CD14-positive monocyte (primary cell): ENCODE measurements at regions not wholly inside any gene's neighbourhood (a gene's known extent, or its start where the extent isn't known, plus 50 kb on each side); places are given as distances from the start of the nearest gene placed in this dataset.

Experiments used
- DNase-seq, 3 donors: peaks; one replicate each; pipeline ENCODE4 v3.0.0-alpha.2; 2011 to 2022
- H2AFZ ChIP-seq: 2 replicates; pipeline ENCODE4 v1.6.0; 2012; ENCODE audit warnings: mild to moderate bottlenecking, low read depth, low read length, inconsistent platforms; ENCODE audit not compliant: insufficient read depth, poor library complexity, severe bottlenecking
- H3K27ac ChIP-seq, 2 donors: 1 replicate in 1 of 2; 2 replicates in 1 of 2; pipeline ENCODE4 v1.5.1; 2012 to 2013; ENCODE audit warnings: low read length in 2 of 2, control low read depth in 1 of 2, inconsistent platforms in 1 of 2, low read depth in 1 of 2, mild to moderate bottlenecking in 1 of 2
- H3K27me3 ChIP-seq, 2 donors: one replicate each; pipeline versions ENCODE4 v1.6.0 to v1.6.1; 2011 to 2013; ENCODE audit warnings: low read length in 2 of 2; ENCODE audit not compliant: control insufficient read depth in 2 of 2, insufficient read depth in 2 of 2
- H3K36me3 ChIP-seq, 2 donors: replicated peaks in 1 of 2; 1 replicate in 1 of 2; 2 replicates in 1 of 2; pipeline versions ENCODE4 v1.5.1 to v1.6.1; 2012 to 2013; ENCODE audit warnings: low read length in 2 of 2, control low read depth in 1 of 2, inconsistent platforms in 1 of 2, mild to moderate bottlenecking in 1 of 2; ENCODE audit not compliant: insufficient read depth in 2 of 2, control insufficient read depth in 1 of 2
- H3K4me1 ChIP-seq, 2 donors: 1 replicate in 1 of 2; 2 replicates in 1 of 2; pipeline versions ENCODE4 v1.5.1 to v1.6.1; 2012 to 2013; ENCODE audit warnings: low read length in 2 of 2, control low read depth in 1 of 2, inconsistent platforms in 1 of 2, mild to moderate bottlenecking in 1 of 2, moderate library complexity in 1 of 2; ENCODE audit not compliant: insufficient read depth in 2 of 2, control insufficient read depth in 1 of 2
- H3K4me2 ChIP-seq: replicated peaks from 2 replicates; pipeline ENCODE3; 2012; ENCODE audit warnings: low read length, moderate library complexity, mild to moderate bottlenecking; ENCODE audit not compliant: poor library complexity, severe bottlenecking; ENCODE audit errors: extremely low read depth
- H3K4me3 ChIP-seq, 3 experiments: fragments of 200-600 bp in 1 of 3; sonication (generic) in 1 of 3; replicated peaks in 1 of 3; 1 replicate in 2 of 3; 2 replicates in 1 of 3; pipeline ENCODE4 v1.5.1; 2011 to 2013; ENCODE audit warnings: low read length in 3 of 3, mild to moderate bottlenecking in 3 of 3, control low read depth in 2 of 3, low read depth in 2 of 3, inconsistent platforms in 1 of 3, moderate library complexity in 1 of 3
- H3K79me2 ChIP-seq: 2 replicates; pipeline ENCODE4 v1.6.0; 2012; ENCODE audit warnings: mild to moderate bottlenecking, control low read depth, inconsistent platforms, low read length, moderate library complexity; ENCODE audit not compliant: insufficient read depth
- H3K9ac ChIP-seq: 2 replicates; pipeline ENCODE4 v1.6.0; 2017; ENCODE audit warnings: low read length, mild to moderate bottlenecking; ENCODE audit not compliant: insufficient read depth, poor library complexity, severe bottlenecking
- H3K9me3 ChIP-seq, 2 donors: replicated peaks in 1 of 2; 1 replicate in 1 of 2; 2 replicates in 1 of 2; pipeline versions ENCODE4 v1.5.1 to v1.6.1; 2012 to 2013; ENCODE audit warnings: low read length in 2 of 2, control low read depth in 1 of 2; ENCODE audit not compliant: control insufficient read depth in 1 of 2, insufficient read depth in 1 of 2
- H4K20me1 ChIP-seq: 2 replicates; pipeline ENCODE4 v1.6.0; 2012; ENCODE audit warnings: mild to moderate bottlenecking, low read length, control low read depth, moderate library complexity; ENCODE audit not compliant: insufficient read depth
- H3K27ac Mint-ChIP-seq, 7 donors: one replicate each; pipeline ENCODE4 v1.8.0; 2020; ENCODE audit warnings: mild to moderate bottlenecking in 7 of 7, mixed read lengths in 7 of 7, moderate library complexity in 6 of 7, inconsistent platforms in 2 of 7
- H3K27me3 Mint-ChIP-seq, 3 donors: one replicate each; pipeline ENCODE4 v1.8.0; 2021 to 2022; ENCODE audit warnings: low read depth in 3 of 3, mild to moderate bottlenecking in 3 of 3, mixed read lengths in 3 of 3, moderate library complexity in 3 of 3, inconsistent platforms in 1 of 3
- H3K36me3 Mint-ChIP-seq, 2 donors: one replicate each; pipeline ENCODE4 v1.8.0; 2020; ENCODE audit warnings: mixed read lengths in 2 of 2, inconsistent platforms in 1 of 2, mild to moderate bottlenecking in 1 of 2
- H3K4me1 Mint-ChIP-seq: one replicate; pipeline ENCODE4 v1.8.0; 2020; ENCODE audit warnings: mild to moderate bottlenecking, mixed read lengths
- H3K4me3 Mint-ChIP-seq, 2 donors: one replicate each; pipeline ENCODE4 v1.8.0; 2020; ENCODE audit warnings: mild to moderate bottlenecking in 2 of 2, mixed read lengths in 2 of 2, moderate library complexity in 1 of 2
- H3K9me3 Mint-ChIP-seq, 7 donors: one replicate each; pipeline ENCODE4 v1.8.0; 2020 to 2022; ENCODE audit warnings: mixed read lengths in 7 of 7, mild to moderate bottlenecking in 6 of 7, moderate library complexity in 6 of 7, inconsistent platforms in 2 of 7
- CTCF ChIP-seq: fragments of 200-600 bp; IDR thresholded peaks from one replicate; pipeline ENCODE4 v1.8.0; 2022; ENCODE audit warnings: antibody characterized with exemption, mild to moderate bottlenecking
- WGBS: methylation state at CpG from one replicate; pipeline ENCODE4 v1.1.5; 2013; ENCODE audit warnings: missing lambda C conversion rate; ENCODE audit not compliant: insufficient coverage; 5-methylcytosine and 5-hydroxymethylcytosine counted together
- intact Hi-C, 2 donors: fragments of 100-400 bp; cut with micrococcal nuclease; formaldehyde crosslinking; loops; one replicate each; pipeline versions ENCODE4 v1.15.0 to v1.15.1; 2023

DNA sequence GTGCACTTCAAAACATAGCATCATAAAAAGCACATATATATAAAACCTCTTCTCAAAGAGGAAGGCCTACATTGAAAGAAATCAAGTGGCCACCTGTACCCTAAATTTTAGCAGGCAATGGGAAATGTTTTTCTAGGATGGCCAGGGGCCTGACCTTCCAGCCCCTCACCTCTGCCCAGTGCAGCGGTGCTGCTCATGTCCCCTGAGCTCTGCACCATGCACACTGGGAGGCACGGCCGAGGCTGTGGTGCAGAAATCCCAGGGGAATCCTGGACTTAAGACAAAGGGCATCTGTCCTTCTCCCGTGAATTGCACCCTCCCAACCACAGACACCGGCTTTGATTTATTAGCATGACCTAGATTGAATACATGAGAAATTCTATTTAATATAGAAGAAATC is 551.4 kb downstream of the GLRX3 start:
- peaks cover 5 to 9% of the 10 kb centered on the region in 2 donors for H3K9me3 ChIP-seq
- H2AFZ ChIP-seq = no peak overlapping the region
- no peaks in the 10 kb centered on the region for H3K36me3 ChIP-seq
- Mint-ChIP-seq H3K4me1 (no peaks in the 10 kb centered on the region), H3K27me3 (peaks cover 2 to 8% (median 8%) of the 10 kb centered on the region in 3 donors), H3K27ac (no peak overlapping the region), H3K4me3 (no peak overlapping the region), H3K36me3 (no peaks in the 10 kb centered on the region), H3K9me3 (peaks cover 3 to 11% (median 6%) of the 10 kb centered on the region in 7 donors)
- no CpG with 5 or more reads among the region's 5 CpGs for WGBS
- no peaks in the 10 kb centered on the region for H4K20me1 ChIP-seq
- no peaks in the 10 kb centered on the region for H3K4me1 ChIP-seq
- no peak overlapping the region for H3K9ac ChIP-seq
- intact Hi-C loops = no loop called here
- no peak for DNase-seq
- no peaks in the 10 kb centered on the region for H3K79me2 ChIP-seq
- H3K4me3 ChIP-seq = no peak overlapping the region
- H3K27ac ChIP-seq = no peak overlapping the region
- TF ChIP-seq CTCF = no peak
- H3K27me3 ChIP-seq = no peaks in the 10 kb centered on the region
- no peak overlapping the region for H3K4me2 ChIP-seq

DNA sequence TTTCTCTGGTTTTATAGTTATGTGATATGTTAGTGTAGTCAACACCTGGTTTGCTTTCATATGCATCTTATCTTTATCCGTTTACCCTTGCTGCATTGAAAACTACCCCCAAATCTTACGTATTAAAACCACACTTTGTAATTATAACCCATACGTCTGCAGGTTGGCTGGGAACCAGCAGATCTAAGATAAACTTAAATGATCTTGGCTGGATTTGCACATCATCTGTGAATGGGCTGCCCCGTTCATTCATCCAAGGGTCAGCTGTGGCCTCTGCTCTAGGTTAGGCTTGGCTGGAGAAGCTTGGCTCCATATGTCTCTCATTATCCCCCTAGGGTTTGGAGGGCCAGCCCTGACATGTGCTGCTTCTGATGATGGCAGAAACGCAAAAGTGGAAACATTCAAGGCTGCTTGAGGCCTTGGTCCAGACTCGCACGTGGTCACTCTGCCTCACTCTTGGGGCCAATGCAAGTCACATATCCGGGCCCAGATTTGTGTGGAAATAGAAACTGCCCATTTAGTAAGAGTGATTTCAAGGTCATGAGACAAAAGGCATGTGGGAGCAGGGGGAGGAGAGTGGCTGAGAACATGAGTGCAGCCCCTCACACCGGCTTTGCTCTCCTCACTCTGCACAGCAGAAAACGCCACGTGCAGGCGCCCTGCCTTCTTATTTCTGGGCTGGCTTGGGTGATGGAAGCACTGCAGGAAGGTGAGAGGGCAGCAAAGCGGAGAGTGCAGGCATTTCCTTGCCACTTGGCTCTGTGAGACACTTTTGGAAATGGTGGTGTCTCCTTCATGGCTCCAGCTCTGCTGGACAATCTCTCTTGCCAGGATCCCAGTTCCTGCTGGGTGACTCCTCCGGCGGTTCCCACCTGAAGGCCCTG is 553.8 kb downstream of the GLRX3 start:
- Histone ChIP-seq H3K79me2 (no peaks in the 10 kb centered on the region), H3K4me3 (no peak overlapping the region), H3K36me3 (no peaks in the 10 kb centered on the region), H2AFZ (no peak overlapping the region), H3K9me3 (peaks cover 2% of the 10 kb centered on the region in 2 donors), H3K27ac (no peak overlapping the region), H3K27me3 (no peaks in the 10 kb centered on the region), H3K4me2 (no peak overlapping the region), H3K4me1 (no peaks in the 10 kb centered on the region), H4K20me1 (no peaks in the 10 kb centered on the region), H3K9ac (no peak overlapping the region)
- H3K36me3 Mint-ChIP-seq = no peaks in the 10 kb centered on the region
- no peak overlapping the region for H3K27ac Mint-ChIP-seq
- H3K27me3 Mint-ChIP-seq = peaks cover 7 to 12% (median 8%) of the 10 kb centered on the region in 3 donors
- intact Hi-C loops = no loop called here
- WGBS = 91% methylated on average over 9 of the region's 15 CpGs
- DNase-seq = no peak
- H3K4me1 Mint-ChIP-seq = no peaks in the 10 kb centered on the region
- H3K9me3 Mint-ChIP-seq = peaks cover 0 to 3% (median 2%) of the 10 kb centered on the region in 7 donors
- no peak overlapping the region for H3K4me3 Mint-ChIP-seq
- no peak for TF ChIP-seq CTCF
